Thyroid gland (tissue), 4 donors: ENCODE measurements at regions not wholly inside any gene's neighbourhood (a gene's known extent, or its start where the extent isn't known, plus 50 kb on each side); places are given as distances from the start of the nearest gene placed in this dataset.

Source experiments
- DNase-seq, 2 donors: peaks; one replicate each; pipeline ENCODE4 v3.0.0-alpha.2; 2019
- H3K27ac ChIP-seq, 3 donors: fragments of 200-600 bp; sonication (generic); 1 replicate in 2 of 3; 2 replicates in 1 of 3; pipeline ENCODE4 v1.5.1; 2016 to 2019; ENCODE audit warnings: mild to moderate bottlenecking in 1 of 3, moderate library complexity in 1 of 3
- H3K27me3 ChIP-seq: fragments of 200-600 bp; sonication (generic); one replicate; pipeline ENCODE4 v1.5.1; 2019
- H3K36me3 ChIP-seq, 2 donors: fragments of 200-600 bp; sonication (generic); one replicate each; pipeline ENCODE4 v1.5.1; 2016 to 2019
- H3K4me1 ChIP-seq, 2 donors: fragments of 200-600 bp; sonication (generic); one replicate each; pipeline ENCODE4 v1.5.1; 2017 to 2019
- H3K4me3 ChIP-seq, 3 donors: fragments of 200-600 bp; sonication (generic); replicated peaks in 1 of 3; 1 replicate in 2 of 3; 2 replicates in 1 of 3; pipeline ENCODE4 v1.5.1; 2016; ENCODE audit warnings: mild to moderate bottlenecking in 1 of 3
- H3K9me3 ChIP-seq: fragments of 200-600 bp; sonication (generic); one replicate; pipeline ENCODE4 v1.5.1; 2017
- POLR2A ChIP-seq, 2 donors: fragments of 450-650 bp; IDR thresholded peaks; one replicate each; pipeline ENCODE4 v1.6.1; 2017; ENCODE audit warnings: antibody characterized with exemption in 2 of 2, mild to moderate bottlenecking in 2 of 2, moderate library complexity in 1 of 2
- WGBS, 2 donors: methylation state at CpG; one replicate each; pipeline ENCODE4 v1.1.5; 2017; 5-methylcytosine and 5-hydroxymethylcytosine counted together
- intact Hi-C: fragments of 100-400 bp; cut with DNase I; formaldehyde crosslinking; loops from one replicate; pipeline ENCODE4 v1.15.1; 2023
- TF ChIP-seq, protein P1 (sequence below), 6 experiments: fragments of 200-600 bp in 3 of 6; fragments of 450-650 bp in 3 of 6; sonication (generic) in 3 of 6; IDR thresholded peaks; one replicate each; pipeline ENCODE4 v1.5.1; 2016 to 2019; ENCODE audit warnings: antibody characterized with exemption in 6 of 6, mild to moderate bottlenecking in 2 of 6, inconsistent platforms in 1 of 6, moderate library complexity in 1 of 6

DNA sequence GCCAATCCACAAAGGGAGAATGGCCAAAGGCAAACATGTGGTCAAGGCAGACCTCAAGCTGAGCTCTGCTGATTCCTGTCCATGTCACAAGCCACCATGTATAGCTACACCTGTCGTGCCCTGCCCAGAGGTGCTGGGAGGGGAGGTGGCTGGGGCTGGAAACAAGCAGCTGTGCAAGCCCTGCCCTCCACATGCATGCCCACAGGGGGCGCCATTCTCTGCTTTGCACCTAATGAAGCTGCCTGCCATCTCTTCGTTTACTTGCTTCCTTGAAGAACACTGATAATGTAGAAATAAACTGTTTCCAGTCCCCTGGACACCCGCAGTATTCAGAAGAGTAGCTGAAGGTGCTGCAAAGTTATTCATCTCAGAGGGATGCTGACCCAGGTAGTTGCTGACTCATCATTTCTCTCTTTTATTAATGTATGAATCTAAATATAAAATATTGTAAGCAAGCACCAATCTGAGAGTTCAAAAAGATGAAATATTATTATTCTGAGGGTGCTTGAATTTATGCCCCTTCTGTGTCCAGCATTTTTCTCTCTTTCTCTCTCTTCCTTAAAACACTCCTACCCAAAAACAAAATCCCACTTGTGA is 278.6 kb downstream of the ADGRA3 start:
- H3K4me1 ChIP-seq, result peaks cover 0 to 7% of the 10 kb centered on the region in 2 donors
- 35 to 50% methylated on average over 4 of the region's 4 CpGs for WGBS, 2 donors
- peak; percentile 16 to 39 for DNase-seq
- no peaks in the 10 kb centered on the region for H3K36me3 ChIP-seq
- no peaks in the 10 kb centered on the region for H3K27me3 ChIP-seq
- H3K4me3 ChIP-seq, result no peak overlapping the region
- intact Hi-C loops, result no loop called here
- no peak for TF ChIP-seq POLR2A (IDR thresholded peaks at IDR 0.05)
- TF ChIP-seq, protein P1, sequence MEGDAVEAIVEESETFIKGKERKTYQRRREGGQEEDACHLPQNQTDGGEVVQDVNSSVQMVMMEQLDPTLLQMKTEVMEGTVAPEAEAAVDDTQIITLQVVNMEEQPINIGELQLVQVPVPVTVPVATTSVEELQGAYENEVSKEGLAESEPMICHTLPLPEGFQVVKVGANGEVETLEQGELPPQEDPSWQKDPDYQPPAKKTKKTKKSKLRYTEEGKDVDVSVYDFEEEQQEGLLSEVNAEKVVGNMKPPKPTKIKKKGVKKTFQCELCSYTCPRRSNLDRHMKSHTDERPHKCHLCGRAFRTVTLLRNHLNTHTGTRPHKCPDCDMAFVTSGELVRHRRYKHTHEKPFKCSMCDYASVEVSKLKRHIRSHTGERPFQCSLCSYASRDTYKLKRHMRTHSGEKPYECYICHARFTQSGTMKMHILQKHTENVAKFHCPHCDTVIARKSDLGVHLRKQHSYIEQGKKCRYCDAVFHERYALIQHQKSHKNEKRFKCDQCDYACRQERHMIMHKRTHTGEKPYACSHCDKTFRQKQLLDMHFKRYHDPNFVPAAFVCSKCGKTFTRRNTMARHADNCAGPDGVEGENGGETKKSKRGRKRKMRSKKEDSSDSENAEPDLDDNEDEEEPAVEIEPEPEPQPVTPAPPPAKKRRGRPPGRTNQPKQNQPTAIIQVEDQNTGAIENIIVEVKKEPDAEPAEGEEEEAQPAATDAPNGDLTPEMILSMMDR (IDR thresholded peaks at IDR 0.05), result peak in 1 of 6 experiments; percentile 25
- no peaks in the 10 kb centered on the region for H3K9me3 ChIP-seq
- H3K27ac ChIP-seq, result no peak overlapping the region

DNA sequence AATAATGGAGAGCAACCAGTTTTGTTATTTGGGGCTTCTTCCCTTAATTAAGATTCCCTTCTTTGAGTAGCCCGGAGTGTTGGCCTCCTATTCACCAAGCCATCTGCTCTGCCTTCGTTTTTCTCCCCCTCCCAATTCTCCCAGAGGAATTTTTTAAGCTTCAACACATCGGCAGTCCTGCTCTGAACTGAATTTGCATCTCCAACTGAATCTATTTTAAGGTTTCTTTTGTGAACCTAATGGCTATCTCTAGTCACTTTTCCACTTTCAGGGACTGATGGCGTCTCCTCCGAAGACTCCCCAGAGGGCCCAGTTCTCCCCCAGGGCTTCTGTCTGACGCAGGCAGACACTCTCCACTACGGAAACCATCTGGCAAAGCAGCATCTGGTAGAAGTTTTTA is 280.2 kb downstream of the ADGRA3 start:
- DNase-seq, result no peak
- intact Hi-C loops, result no loop called here
- TF ChIP-seq, protein P1 (IDR thresholded peaks at IDR 0.05), result no peak
- no peak for TF ChIP-seq POLR2A (IDR thresholded peaks at IDR 0.05)
- H3K9me3 ChIP-seq, result no peaks in the 10 kb centered on the region
- H3K27me3 ChIP-seq, result no peaks in the 10 kb centered on the region
- no peak overlapping the region for H3K27ac ChIP-seq
- no peaks in the 10 kb centered on the region for H3K36me3 ChIP-seq
- 72 to 80% methylated on average over 7 of the region's 7 CpGs for WGBS, 2 donors
- peaks cover 0 to 7% of the 10 kb centered on the region in 2 donors for H3K4me1 ChIP-seq
- no peak overlapping the region for H3K4me3 ChIP-seq

DNA sequence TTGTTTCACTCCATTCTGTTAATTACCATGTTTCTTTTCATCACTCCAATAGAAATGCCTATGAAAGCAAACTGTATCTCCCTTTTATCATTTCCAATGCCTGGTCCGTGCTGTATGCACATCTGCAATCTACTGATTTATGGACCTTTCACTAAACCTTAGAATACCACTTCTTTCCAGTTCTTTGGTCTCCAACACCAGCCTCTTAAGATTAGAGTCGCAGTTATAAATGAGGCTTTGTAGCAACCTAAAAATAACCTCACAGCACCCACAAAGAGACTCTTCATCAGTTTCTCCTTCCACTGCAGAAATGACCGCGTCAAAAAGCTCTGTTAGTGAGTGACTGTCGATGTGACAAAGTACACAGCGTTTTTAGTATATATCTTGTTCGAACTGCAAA is 282.6 kb downstream of the ADGRA3 start:
- DNase-seq, result no peak
- H3K27me3 ChIP-seq, result no peaks in the 10 kb centered on the region
- H3K27ac ChIP-seq, result no peak overlapping the region
- H3K36me3 ChIP-seq, result no peaks in the 10 kb centered on the region
- WGBS, 2 donors, result 54 to 60% methylated on average over 7 of the region's 7 CpGs
- H3K4me1 ChIP-seq, result peaks cover 0 to 1% of the 10 kb centered on the region in 2 donors
- intact Hi-C loops, result no loop called here
- H3K4me3 ChIP-seq, result no peak overlapping the region
- TF ChIP-seq, protein P1 (IDR thresholded peaks at IDR 0.05), result no peak
- no peak for TF ChIP-seq POLR2A (IDR thresholded peaks at IDR 0.05)
- no peaks in the 10 kb centered on the region for H3K9me3 ChIP-seq

DNA sequence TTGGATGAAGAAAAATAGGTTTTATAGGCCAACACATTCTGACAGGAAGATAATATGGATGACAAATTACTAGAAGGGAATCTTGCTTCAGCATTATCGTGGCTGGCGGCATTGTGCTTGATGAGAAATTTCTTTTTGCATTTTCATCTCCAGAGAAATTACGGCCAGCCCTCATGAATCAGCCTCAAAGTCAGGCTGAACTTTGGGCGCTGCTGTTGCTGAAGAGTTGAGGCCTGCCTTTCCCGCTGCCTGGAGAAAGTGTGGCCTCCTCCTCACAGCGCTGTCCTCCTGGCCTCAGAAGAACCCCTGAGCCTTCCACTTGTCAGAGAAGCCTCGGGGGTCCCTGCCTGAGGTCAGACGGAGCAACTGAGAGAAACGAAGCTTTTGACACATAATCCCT is 272.4 kb upstream of the KCNIP4 start:
- intact Hi-C loops, result no loop called here
- Histone ChIP-seq H3K27me3 (no peaks in the 10 kb centered on the region), H3K27ac (no peak overlapping the region), H3K9me3 (no peaks in the 10 kb centered on the region), H3K36me3 (no peaks in the 10 kb centered on the region), H3K4me1 (no peaks in the 10 kb centered on the region), H3K4me3 (no peak overlapping the region)
- 64 to 72% methylated on average over 7 to 9 of the region's 9 CpGs for WGBS, 2 donors
- no peak for DNase-seq
- TF ChIP-seq, protein P1 (IDR thresholded peaks at IDR 0.05), result no peak
- TF ChIP-seq POLR2A (IDR thresholded peaks at IDR 0.05), result no peak

DNA sequence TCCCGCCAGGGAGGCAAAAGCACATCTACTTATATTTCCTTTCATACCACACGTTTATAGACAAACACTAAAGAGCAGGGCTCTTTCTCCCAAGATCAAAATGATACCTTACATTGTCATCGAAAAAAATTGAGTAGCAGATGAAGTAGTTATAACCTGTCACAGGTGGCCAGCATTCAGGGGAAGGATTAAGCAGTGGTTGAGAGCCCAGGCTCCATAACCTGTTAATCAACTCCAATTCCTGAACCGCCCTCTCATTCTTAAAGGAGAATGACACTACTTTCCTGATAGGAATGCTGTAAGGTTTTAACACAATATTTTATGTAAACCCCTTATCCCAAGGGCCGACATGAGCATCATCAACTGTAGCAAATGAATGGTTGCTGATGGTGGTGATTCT is 268.9 kb upstream of the KCNIP4 start:
- 80 to 81% methylated on average over 5 of the region's 5 CpGs for WGBS, 2 donors
- no peak overlapping the region for H3K4me3 ChIP-seq
- H3K27me3 ChIP-seq, result no peaks in the 10 kb centered on the region
- H3K4me1 ChIP-seq, result no peaks in the 10 kb centered on the region
- no peak for DNase-seq
- no peaks in the 10 kb centered on the region for H3K9me3 ChIP-seq
- H3K27ac ChIP-seq, result no peak overlapping the region
- intact Hi-C loops, result no loop called here
- TF ChIP-seq POLR2A (IDR thresholded peaks at IDR 0.05), result no peak
- H3K36me3 ChIP-seq, result no peaks in the 10 kb centered on the region
